ENCODE measurements at regions not wholly inside any gene's neighbourhood (a gene's known extent, or its start where the extent isn't known, plus 50 kb on each side); places are given as distances from the start of the nearest gene placed in this dataset.

- Histone ChIP-seq H2AFZ (ENCODE audit: low read depth, low read length) (no peak overlapping the region), H3K9me3 (ENCODE audit: low read length) (peaks cover 1% of the 10 kb centered on the region), H3K4me1 (ENCODE audit: insufficient read depth, low read length) (peaks cover 10% of the 10 kb centered on the region), H3K4me3 (ENCODE audit: low read length) (no peak overlapping the region), H3K27me3 (ENCODE audit: insufficient read depth, low read length) (no peaks in the 10 kb centered on the region), H3K36me3 (ENCODE audit: insufficient read depth, low read length) (no peaks in the 10 kb centered on the region)
Measured at GRCh38 chr4:123824524-123824923, 427.9 kb downstream of the SPRY1 start.

GRCh38 chr4:123825596-123826291 is 429.1 kb downstream of the SPRY1 start:
- Histone ChIP-seq H2AFZ (ENCODE audit: low read depth, low read length) (no peak overlapping the region), H3K4me3 (ENCODE audit: low read length) (no peak overlapping the region), H3K36me3 (ENCODE audit: insufficient read depth, low read length) (no peaks in the 10 kb centered on the region)

GRCh38 chr4:123826896-123827295 is 430.3 kb downstream of the SPRY1 start:
- no peaks in the 10 kb centered on the region for H3K27me3 ChIP-seq (ENCODE audit: insufficient read depth, low read length)
- H3K9me3 ChIP-seq (ENCODE audit: low read length) = peaks cover 1% of the 10 kb centered on the region
- H3K36me3 ChIP-seq (ENCODE audit: insufficient read depth, low read length) = no peaks in the 10 kb centered on the region
- H2AFZ ChIP-seq (ENCODE audit: low read depth, low read length) = no peak overlapping the region
- peaks cover 17% of the 10 kb centered on the region for H3K4me1 ChIP-seq (ENCODE audit: insufficient read depth, low read length)
- no peak overlapping the region for H3K4me3 ChIP-seq (ENCODE audit: low read length)

More at GRCh38 chr4:123825596-123826291, 429.1 kb downstream of the SPRY1 start:
- H3K4me1 ChIP-seq (ENCODE audit: insufficient read depth, low read length) = peaks cover 10% of the 10 kb centered on the region
- peaks cover 1% of the 10 kb centered on the region for H3K9me3 ChIP-seq (ENCODE audit: low read length)
- H3K27me3 ChIP-seq (ENCODE audit: insufficient read depth, low read length) = no peaks in the 10 kb centered on the region

GRCh38 chr4:123827511-123827910 is 430.9 kb downstream of the SPRY1 start:
- Histone ChIP-seq H3K9me3 (ENCODE audit: low read length) (no peaks in the 10 kb centered on the region), H3K4me3 (ENCODE audit: low read length) (no peak overlapping the region), H3K36me3 (ENCODE audit: insufficient read depth, low read length) (no peaks in the 10 kb centered on the region), H3K4me1 (ENCODE audit: insufficient read depth, low read length) (peaks cover 17% of the 10 kb centered on the region), H3K27me3 (ENCODE audit: insufficient read depth, low read length) (no peaks in the 10 kb centered on the region), H2AFZ (ENCODE audit: low read depth, low read length) (no peak overlapping the region)

GRCh38 chr4:123830930-123831329 is 434.3 kb downstream of the SPRY1 start:
- no peaks in the 10 kb centered on the region for H3K9me3 ChIP-seq (ENCODE audit: low read length)

GRCh38 chr4:123832173-123833026 is 435.8 kb downstream of the SPRY1 start:
- Histone ChIP-seq H3K36me3 (ENCODE audit: insufficient read depth, low read length) (no peaks in the 10 kb centered on the region), H3K4me3 (ENCODE audit: low read length) (no peak overlapping the region), H2AFZ (ENCODE audit: low read depth, low read length) (no peak overlapping the region), H3K4me1 (ENCODE audit: insufficient read depth, low read length) (peaks cover 23% of the 10 kb centered on the region), H3K27me3 (ENCODE audit: insufficient read depth, low read length) (no peaks in the 10 kb centered on the region), H3K9me3 (ENCODE audit: low read length) (no peaks in the 10 kb centered on the region)

More at GRCh38 chr4:123830930-123831329, 434.3 kb downstream of the SPRY1 start:
- Histone ChIP-seq H3K36me3 (ENCODE audit: insufficient read depth, low read length) (no peaks in the 10 kb centered on the region), H3K4me1 (ENCODE audit: insufficient read depth, low read length) (peaks cover 23% of the 10 kb centered on the region), H3K4me3 (ENCODE audit: low read length) (no peak overlapping the region), H2AFZ (ENCODE audit: low read depth, low read length) (no peak overlapping the region), H3K27me3 (ENCODE audit: insufficient read depth, low read length) (no peaks in the 10 kb centered on the region)

- H3K27me3 ChIP-seq (ENCODE audit: insufficient read depth, low read length) = no peaks in the 10 kb centered on the region
- no peak overlapping the region for H2AFZ ChIP-seq (ENCODE audit: low read depth, low read length)
- H3K4me1 ChIP-seq (ENCODE audit: insufficient read depth, low read length) = peaks cover 24% of the 10 kb centered on the region
- no peaks in the 10 kb centered on the region for H3K9me3 ChIP-seq (ENCODE audit: low read length)
- no peaks in the 10 kb centered on the region for H3K36me3 ChIP-seq (ENCODE audit: insufficient read depth, low read length)
- H3K4me3 ChIP-seq (ENCODE audit: low read length) = no peak overlapping the region
Measured at GRCh38 chr4:123833171-123833643, 436.6 kb downstream of the SPRY1 start.

GRCh38 chr4:123835831-123836590 is 439.4 kb downstream of the SPRY1 start:
- no peaks in the 10 kb centered on the region for H3K27me3 ChIP-seq (ENCODE audit: insufficient read depth, low read length)
- H3K36me3 ChIP-seq (ENCODE audit: insufficient read depth, low read length) = no peaks in the 10 kb centered on the region
- H3K4me3 ChIP-seq (ENCODE audit: low read length) = no peak overlapping the region
- H2AFZ ChIP-seq (ENCODE audit: low read depth, low read length) = no peak overlapping the region
- H3K9me3 ChIP-seq (ENCODE audit: low read length) = no peaks in the 10 kb centered on the region
- H3K4me1 ChIP-seq (ENCODE audit: insufficient read depth, low read length) = peaks cover 30% of the 10 kb centered on the region

GRCh38 chr4:123836851-123837595 is 440.4 kb downstream of the SPRY1 start:
- Histone ChIP-seq H2AFZ (ENCODE audit: low read depth, low read length) (no peak overlapping the region), H3K36me3 (ENCODE audit: insufficient read depth, low read length) (no peaks in the 10 kb centered on the region), H3K9me3 (ENCODE audit: low read length) (no peaks in the 10 kb centered on the region), H3K4me1 (ENCODE audit: insufficient read depth, low read length) (peaks cover 20% of the 10 kb centered on the region), H3K4me3 (ENCODE audit: low read length) (no peak overlapping the region), H3K27me3 (ENCODE audit: insufficient read depth, low read length) (no peaks in the 10 kb centered on the region)

- H3K9me3 ChIP-seq (ENCODE audit: low read length) = no peaks in the 10 kb centered on the region
Measured at GRCh38 chr4:123838474-123838873, 441.9 kb downstream of the SPRY1 start.

GRCh38 chr4:123840197-123840596 is 443.6 kb downstream of the SPRY1 start:
- Histone ChIP-seq H3K4me1 (ENCODE audit: insufficient read depth, low read length) (peaks cover 11% of the 10 kb centered on the region), H3K36me3 (ENCODE audit: insufficient read depth, low read length) (no peaks in the 10 kb centered on the region), H3K9me3 (ENCODE audit: low read length) (peaks cover 2% of the 10 kb centered on the region), H2AFZ (ENCODE audit: low read depth, low read length) (no peak overlapping the region), H3K4me3 (ENCODE audit: low read length) (no peak overlapping the region), H3K27me3 (ENCODE audit: insufficient read depth, low read length) (no peaks in the 10 kb centered on the region)

More at GRCh38 chr4:123838474-123838873, 441.9 kb downstream of the SPRY1 start:
- no peak overlapping the region for H3K4me3 ChIP-seq (ENCODE audit: low read length)
- no peaks in the 10 kb centered on the region for H3K27me3 ChIP-seq (ENCODE audit: insufficient read depth, low read length)
- H3K36me3 ChIP-seq (ENCODE audit: insufficient read depth, low read length) = no peaks in the 10 kb centered on the region
- H2AFZ ChIP-seq (ENCODE audit: low read depth, low read length) = no peak overlapping the region
- H3K4me1 ChIP-seq (ENCODE audit: insufficient read depth, low read length) = peaks cover 11% of the 10 kb centered on the region

- H3K27me3 ChIP-seq (ENCODE audit: insufficient read depth, low read length) = no peaks in the 10 kb centered on the region
- no peak overlapping the region for H2AFZ ChIP-seq (ENCODE audit: low read depth, low read length)
- H3K4me1 ChIP-seq (ENCODE audit: insufficient read depth, low read length) = peaks cover 11% of the 10 kb centered on the region
- H3K4me3 ChIP-seq (ENCODE audit: low read length) = no peak overlapping the region
- H3K36me3 ChIP-seq (ENCODE audit: insufficient read depth, low read length) = no peaks in the 10 kb centered on the region
- peaks cover 2% of the 10 kb centered on the region for H3K9me3 ChIP-seq (ENCODE audit: low read length)
Measured at GRCh38 chr4:123841447-123842121, 445.0 kb downstream of the SPRY1 start.

Measured in neuron (in vitro differentiated cells).